ENCODE measurements at regions not wholly inside any gene's neighbourhood (a gene's known extent, or its start where the extent isn't known, plus 50 kb on each side); places are given as distances from the start of the nearest gene placed in this dataset.
"Not testable (repeated sequence)": the region's sequence is repeated elsewhere in the genome, so short reads cannot be mapped to it uniquely, and the experiment has no call there.

GRCh38 chrX:34343001-34343400, 210.9 kb upstream of the FAM47A start:
- H3K4me3 ChIP-seq: no peak overlapping the region
- intact Hi-C loops (cut with DNase I; ENCODE audit: low total_unique reads): no loop called here
- peaks cover 0 to 6% of the 10 kb centered on the region in 2 donors for H3K27me3 ChIP-seq
- H3K27ac ChIP-seq: no peak overlapping the region
- H3K9me3 ChIP-seq: peaks cover 3 to 5% of the 10 kb centered on the region in 2 donors
- no peaks in the 10 kb centered on the region for H3K36me3 ChIP-seq
- DNase-seq (ENCODE audit: low spot score in 2 of 2): no peak
- no peak for TF ChIP-seq POLR2AphosphoS5 (IDR thresholded peaks at IDR 0.05)
- TF ChIP-seq CTCF (IDR thresholded peaks at IDR 0.05): no peak
- no peak for TF ChIP-seq POLR2A (IDR thresholded peaks at IDR 0.05)
- H3K4me1 ChIP-seq: no peaks in the 10 kb centered on the region

GRCh38 chrX:34341814-34342213, 209.7 kb upstream of the FAM47A start:
- no peak overlapping the region for H3K27ac ChIP-seq
- DNase-seq (ENCODE audit: low spot score in 2 of 2): no peak
- peaks cover 0 to 6% of the 10 kb centered on the region in 2 donors for H3K27me3 ChIP-seq
- no peaks in the 10 kb centered on the region for H3K4me1 ChIP-seq
- TF ChIP-seq CTCF (IDR thresholded peaks at IDR 0.05): no peak
- TF ChIP-seq POLR2AphosphoS5 (IDR thresholded peaks at IDR 0.05): no peak
- TF ChIP-seq POLR2A (IDR thresholded peaks at IDR 0.05): no peak
- H3K9me3 ChIP-seq: peaks cover 3 to 5% of the 10 kb centered on the region in 2 donors
- no peaks in the 10 kb centered on the region for H3K36me3 ChIP-seq
- intact Hi-C loops (cut with DNase I; ENCODE audit: low total_unique reads): no loop called here
- no peak overlapping the region for H3K4me3 ChIP-seq

GRCh38 chrX:34341258-34341657, 209.1 kb upstream of the FAM47A start:
- peaks cover 0 to 6% of the 10 kb centered on the region in 2 donors for H3K27me3 ChIP-seq
- H3K36me3 ChIP-seq: no peaks in the 10 kb centered on the region
- intact Hi-C loops (cut with DNase I; ENCODE audit: low total_unique reads): no loop called here
- no peak overlapping the region for H3K4me3 ChIP-seq
- H3K27ac ChIP-seq: no peak overlapping the region
- H3K9me3 ChIP-seq: peaks cover 3 to 5% of the 10 kb centered on the region in 2 donors
- no peak for TF ChIP-seq CTCF (IDR thresholded peaks at IDR 0.05)
- no peak for TF ChIP-seq POLR2A (IDR thresholded peaks at IDR 0.05)
- TF ChIP-seq POLR2AphosphoS5 (IDR thresholded peaks at IDR 0.05): no peak
- no peaks in the 10 kb centered on the region for H3K4me1 ChIP-seq
- no peak for DNase-seq (ENCODE audit: low spot score in 2 of 2)

GRCh38 chrX:34338046-34338445, 205.9 kb upstream of the FAM47A start:
- no peaks in the 10 kb centered on the region for H3K36me3 ChIP-seq

GRCh38 chrX:34335376-34335775, 203.3 kb upstream of the FAM47A start:
- H3K27me3 ChIP-seq; H3K4me3 ChIP-seq; H3K36me3 ChIP-seq; H3K4me1 ChIP-seq; H3K9me3 ChIP-seq; DNase-seq (ENCODE audit: low spot score in 2 of 2); H3K27ac ChIP-seq; intact Hi-C loops (cut with DNase I; ENCODE audit: low total_unique reads): not testable (repeated sequence)

More at GRCh38 chrX:34338046-34338445, 205.9 kb upstream of the FAM47A start:
- no peak for DNase-seq (ENCODE audit: low spot score in 2 of 2)
- TF ChIP-seq POLR2A (IDR thresholded peaks at IDR 0.05): no peak
- TF ChIP-seq CTCF (IDR thresholded peaks at IDR 0.05): no peak
- TF ChIP-seq POLR2AphosphoS5 (IDR thresholded peaks at IDR 0.05): no peak
- no peaks in the 10 kb centered on the region for H3K9me3 ChIP-seq
- H3K4me1 ChIP-seq: no peaks in the 10 kb centered on the region
- intact Hi-C loops (cut with DNase I; ENCODE audit: low total_unique reads): no loop called here
- no peak overlapping the region for H3K4me3 ChIP-seq
- H3K27me3 ChIP-seq: peaks cover 0 to 6% of the 10 kb centered on the region in 2 donors
- H3K27ac ChIP-seq: no peak overlapping the region

GRCh38 chrX:34332334-34332733, 200.2 kb upstream of the FAM47A start:
- TF ChIP-seq CTCF (IDR thresholded peaks at IDR 0.05) (no peak), POLR2AphosphoS5 (IDR thresholded peaks at IDR 0.05) (no peak), POLR2A (IDR thresholded peaks at IDR 0.05) (no peak)
- intact Hi-C loops (cut with DNase I; ENCODE audit: low total_unique reads): no loop called here
- Histone ChIP-seq H3K4me3 (no peak overlapping the region), H3K27ac (no peak overlapping the region), H3K27me3 (peaks cover 0 to 3% of the 10 kb centered on the region in 2 donors), H3K4me1 (no peaks in the 10 kb centered on the region), H3K36me3 (no peaks in the 10 kb centered on the region), H3K9me3 (no peaks in the 10 kb centered on the region)
- DNase-seq (ENCODE audit: low spot score in 2 of 2): no peak

All from breast epithelium (tissue), 4 donors.